IMR-90 (cell line): ENCODE measurements at regions not wholly inside any gene's neighbourhood (a gene's known extent, or its start where the extent isn't known, plus 50 kb on each side); places are given as distances from the start of the nearest gene placed in this dataset.

Experiments
- ATAC-seq: fragments of 200-7000 bp; cut with Tn5 transposase; 2 replicates; pipeline ENCODE4 v1.9.1; 2020; ENCODE audit warnings: low read depth, mild to moderate bottlenecking, moderate library complexity
- BruUV-seq: library from RNA; stranded (reverse); fragments of 400-500 nt; replicated peaks from 2 replicates; lab custom pipeline; 2021; lab: Mats Ljungman, UMichigan
- CTCF ChIA-PET: fragments of 300-600 bp; formaldehyde crosslinking; extraction: SDS; loops from one replicate; lab custom pipeline; 2021; ENCODE audit warnings: antibody characterized with exemption; lab: Yijun Ruan, JAX
- POLR2A ChIA-PET: fragments of 300-600 bp; sonication (Branson Sonifier 250); formaldehyde crosslinking; loops from one replicate; lab custom pipeline; 2022; ENCODE audit warnings: antibody characterized with exemption; ENCODE audit not compliant: unreplicated experiment; lab: Charles Lee
- DNase-seq: peaks from one replicate; pipeline ENCODE4 v3.0.0; 2013
- H2AFZ ChIP-seq: replicated peaks from 2 replicates; pipeline ENCODE3; 2013; ENCODE audit warnings: low read length, mild to moderate bottlenecking; ENCODE audit not compliant: poor library complexity
- H2AK5ac ChIP-seq: 2 replicates; pipeline ENCODE4 v1.6.1; 2013; ENCODE audit warnings: low read depth, low read length, inconsistent platforms
- H2AK9ac ChIP-seq: replicated peaks from 2 replicates; pipeline ENCODE3; 2013; ENCODE audit warnings: mild to moderate bottlenecking, low read depth, low read length, moderate library complexity; ENCODE audit not compliant: poor library complexity
- H2BK120ac ChIP-seq: 2 replicates; pipeline ENCODE4 v1.6.1; 2013; ENCODE audit warnings: low read depth, low read length, inconsistent platforms
- H2BK15ac ChIP-seq: 3 replicates; pipeline ENCODE4 v1.6.1; 2013; ENCODE audit warnings: low read depth, low read length, inconsistent platforms
- H2BK20ac ChIP-seq: 2 replicates; pipeline ENCODE4 v1.6.1; 2013; ENCODE audit warnings: low read depth, mild to moderate bottlenecking, inconsistent platforms, low read length, moderate library complexity
- H2BK5ac ChIP-seq: 2 replicates; pipeline ENCODE4 v1.6.1; 2013; ENCODE audit warnings: mild to moderate bottlenecking, low read depth, low read length, inconsistent platforms; ENCODE audit not compliant: poor library complexity, severe bottlenecking
- H3K14ac ChIP-seq: replicated peaks from 2 replicates; pipeline ENCODE4 v1.6.1; 2013; ENCODE audit warnings: low read depth, low read length, inconsistent platforms
- H3K18ac ChIP-seq: 2 replicates; pipeline ENCODE4 v1.6.1; 2013; ENCODE audit warnings: low read depth, low read length, control low read depth
- H3K23ac ChIP-seq: 2 replicates; pipeline ENCODE4 v1.6.1; 2013; ENCODE audit warnings: low read depth, low read length, inconsistent platforms
- H3K27ac ChIP-seq: 2 replicates; pipeline ENCODE4 v1.5.1; 2013; ENCODE audit warnings: mild to moderate bottlenecking, control low read depth, low read length; ENCODE audit not compliant: insufficient read depth
- H3K27me3 ChIP-seq: 2 replicates; pipeline ENCODE4 v1.6.1; 2013; ENCODE audit warnings: low read length; ENCODE audit not compliant: control insufficient read depth, insufficient read depth
- H3K36me3 ChIP-seq: 2 replicates; pipeline ENCODE4 v1.6.1; 2013; ENCODE audit warnings: low read length, mixed read lengths; ENCODE audit not compliant: control insufficient read depth, insufficient read depth
- H3K4ac ChIP-seq: 2 replicates; pipeline ENCODE4 v1.6.1; 2013; ENCODE audit warnings: low read depth, low read length, inconsistent platforms
- H3K4me1 ChIP-seq: 2 replicates; pipeline ENCODE4 v1.6.1; 2013; ENCODE audit warnings: low read length, mixed read lengths; ENCODE audit not compliant: control insufficient read depth, insufficient read depth
- H3K4me2 ChIP-seq: 2 replicates; pipeline ENCODE4 v1.6.1; 2013; ENCODE audit warnings: low read depth, mild to moderate bottlenecking, control low read depth, low read length, moderate library complexity
- H3K4me3 ChIP-seq: 2 replicates; pipeline ENCODE4 v1.5.1; 2013; ENCODE audit warnings: low read depth, mild to moderate bottlenecking, control low read depth, low read length, moderate library complexity; ENCODE audit not compliant: insufficient read depth
- H3K56ac ChIP-seq: 2 replicates; pipeline ENCODE4 v1.6.1; 2013; ENCODE audit warnings: low read length, inconsistent platforms; ENCODE audit not compliant: insufficient read depth; ENCODE audit errors: extremely low read depth
- H3K79me1 ChIP-seq, 2 experiments: 2 replicates each; pipeline ENCODE4 v1.6.1; 2013; ENCODE audit warnings: low read length in 2 of 2, inconsistent platforms in 1 of 2, low read depth in 1 of 2
- H3K9ac ChIP-seq: 2 replicates; pipeline ENCODE4 v1.6.1; 2013; ENCODE audit warnings: low read depth, low read length, control low read depth
- H3K9me1 ChIP-seq: 2 replicates; pipeline ENCODE4 v1.6.1; 2013; ENCODE audit warnings: low read length, inconsistent platforms; ENCODE audit not compliant: insufficient read depth
- H3K9me3 ChIP-seq: 2 replicates; pipeline ENCODE4 v1.6.1; 2013; ENCODE audit warnings: low read length; ENCODE audit not compliant: control insufficient read depth, insufficient read depth
- H4K20me1 ChIP-seq: 2 replicates; pipeline ENCODE4 v1.6.1; 2013; ENCODE audit warnings: low read length, inconsistent platforms; ENCODE audit not compliant: insufficient read depth
- H4K5ac ChIP-seq: 2 replicates; pipeline ENCODE4 v1.6.1; 2013; ENCODE audit warnings: mild to moderate bottlenecking, low read depth, low read length, control low read depth
- H4K8ac ChIP-seq, 2 experiments: 2 replicates each; pipeline ENCODE4 v1.6.1; 2013; ENCODE audit warnings: low read depth in 2 of 2, low read length in 2 of 2, control low read depth in 1 of 2, inconsistent platforms in 1 of 2
- H4K91ac ChIP-seq: 2 replicates; pipeline ENCODE4 v1.6.1; 2013; ENCODE audit warnings: low read depth, low read length, inconsistent platforms; ENCODE audit not compliant: insufficient read depth
- BHLHE40 ChIP-seq: fragments of 150-350 bp; IDR thresholded peaks from 2 replicates; pipeline ENCODE4 v1.6.1; 2016; ENCODE audit warnings: mild to moderate bottlenecking, low read depth, low read length
- CHD1 ChIP-seq: IDR thresholded peaks from 2 replicates; pipeline ENCODE4 v1.6.1; 2012; ENCODE audit warnings: low read depth, low read length, improper control_type of control experiment
- FOS ChIP-seq: fragments of 150-350 bp; IDR thresholded peaks from 2 replicates; pipeline ENCODE4 v1.6.1; 2016; ENCODE audit warnings: low read depth, low read length
- MXI1 ChIP-seq: IDR thresholded peaks from 2 replicates; pipeline ENCODE4 v1.6.1; 2012; ENCODE audit warnings: low read depth, mild to moderate bottlenecking, low read length, moderate library complexity, borderline replicate concordance
- NFE2L2 ChIP-seq: fragments of 150-350 bp; IDR thresholded peaks from 2 replicates; pipeline ENCODE4 v1.6.1; 2016; ENCODE audit warnings: low read depth, mild to moderate bottlenecking, low read length
- SMC3 ChIP-seq: fragments of 150-350 bp; IDR thresholded peaks from 2 replicates; pipeline ENCODE4 v1.6.1; 2016; ENCODE audit warnings: low read depth, mild to moderate bottlenecking, antibody characterized with exemption, low read length, moderate library complexity
- WGBS, 2 experiments: methylation state at CpG; one replicate each; pipeline versions ENCODE4 v1.1.5 to v1.1.7; 2013; ENCODE audit warnings: missing lambda C conversion rate in 2 of 2; ENCODE audit not compliant: insufficient read length in 1 of 2; ENCODE audit errors: extremely low coverage in 2 of 2; 5-methylcytosine and 5-hydroxymethylcytosine counted together
- dilution Hi-C: fragments of 300-500 bp; cut with HindIII; formaldehyde crosslinking; loops from one replicate; pipeline ENCODE4 v1.14.3; 2018; ENCODE audit warnings: low sequenced_read_pairs; ENCODE audit not compliant: unreplicated experiment
- in situ Hi-C: fragments of 300-500 bp; cut with MboI; formaldehyde crosslinking; loops from 3 replicates; pipeline ENCODE4 v1.14.3; 2019; ENCODE audit warnings: low sequenced_read_pairs, inconsistent platforms, mixed read lengths
- intact Hi-C: fragments of 100-400 bp; cut with micrococcal nuclease; formaldehyde crosslinking; loops from 2 replicates; pipeline ENCODE4 v1.10.0; 2022
- TF ChIP-seq, protein P1 (sequence below): fragments of 150-350 bp; IDR thresholded peaks from 2 replicates; pipeline ENCODE4 v1.6.1; 2017; ENCODE audit warnings: mild to moderate bottlenecking, antibody characterized with exemption, low read length, low read depth
- TF ChIP-seq, protein P2 (sequence below): fragments of 150-350 bp; IDR thresholded peaks from 2 replicates; pipeline ENCODE4 v1.6.1; 2016; ENCODE audit warnings: low read depth, mild to moderate bottlenecking, low read length, moderate library complexity, borderline replicate concordance

DNA sequence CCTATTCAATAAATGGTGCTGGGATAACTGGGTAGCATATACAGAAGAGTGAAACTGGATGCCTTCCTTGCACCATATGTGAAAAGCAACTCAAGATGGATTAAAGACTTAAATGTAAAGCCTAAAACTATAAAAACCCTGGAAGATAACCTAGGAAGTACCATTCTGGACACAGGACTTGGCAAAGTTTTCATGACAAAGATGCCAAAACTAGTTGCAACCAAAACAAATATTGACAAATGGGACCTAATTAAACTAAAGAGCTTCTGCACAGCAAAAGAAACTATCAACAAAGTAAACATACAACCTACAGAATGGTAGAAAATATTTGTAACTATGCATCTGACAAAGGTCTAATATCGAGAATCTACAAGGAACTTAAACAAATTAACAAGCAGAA is 129.1 kb upstream of the CTBP2 start:
- H3K4me1 ChIP-seq = no peaks in the 10 kb centered on the region
- intact Hi-C loops (no loop called here), in situ Hi-C loops (no loop called here), dilution Hi-C loops (no loop called here)
- no peak overlapping the region for H3K56ac ChIP-seq
- no TSS peak for BruUV-seq
- ChIA-PET CTCF (no interaction called here), POLR2A (no interaction called here)
- H3K27ac ChIP-seq = no peak overlapping the region
- no peak for ATAC-seq
- H3K4me3 ChIP-seq = no peak overlapping the region
- TF ChIP-seq, protein P1, sequence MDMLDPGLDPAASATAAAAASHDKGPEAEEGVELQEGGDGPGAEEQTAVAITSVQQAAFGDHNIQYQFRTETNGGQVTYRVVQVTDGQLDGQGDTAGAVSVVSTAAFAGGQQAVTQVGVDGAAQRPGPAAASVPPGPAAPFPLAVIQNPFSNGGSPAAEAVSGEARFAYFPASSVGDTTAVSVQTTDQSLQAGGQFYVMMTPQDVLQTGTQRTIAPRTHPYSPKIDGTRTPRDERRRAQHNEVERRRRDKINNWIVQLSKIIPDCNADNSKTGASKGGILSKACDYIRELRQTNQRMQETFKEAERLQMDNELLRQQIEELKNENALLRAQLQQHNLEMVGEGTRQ = no peak
- no peak for TF ChIP-seq BHLHE40
- TF ChIP-seq NFE2L2 = no peak
- TF ChIP-seq MXI1 = no peak
- TF ChIP-seq FOS = no peak
- no peak for TF ChIP-seq SMC3
- TF ChIP-seq CHD1 = no peak
- TF ChIP-seq, protein P2, sequence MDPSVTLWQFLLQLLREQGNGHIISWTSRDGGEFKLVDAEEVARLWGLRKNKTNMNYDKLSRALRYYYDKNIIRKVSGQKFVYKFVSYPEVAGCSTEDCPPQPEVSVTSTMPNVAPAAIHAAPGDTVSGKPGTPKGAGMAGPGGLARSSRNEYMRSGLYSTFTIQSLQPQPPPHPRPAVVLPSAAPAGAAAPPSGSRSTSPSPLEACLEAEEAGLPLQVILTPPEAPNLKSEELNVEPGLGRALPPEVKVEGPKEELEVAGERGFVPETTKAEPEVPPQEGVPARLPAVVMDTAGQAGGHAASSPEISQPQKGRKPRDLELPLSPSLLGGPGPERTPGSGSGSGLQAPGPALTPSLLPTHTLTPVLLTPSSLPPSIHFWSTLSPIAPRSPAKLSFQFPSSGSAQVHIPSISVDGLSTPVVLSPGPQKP = no peak
- H2BK120ac ChIP-seq = no peak overlapping the region
- H3K4me2 ChIP-seq = no peak overlapping the region
- no peak overlapping the region for H3K23ac ChIP-seq
- no peak overlapping the region for H2BK20ac ChIP-seq
- H3K4ac ChIP-seq = no peak overlapping the region
- H2BK15ac ChIP-seq = no peak overlapping the region
- H3K9me3 ChIP-seq = no peaks in the 10 kb centered on the region
- H3K27me3 ChIP-seq = peaks cover 12% of the 10 kb centered on the region
- no peak overlapping the region for H3K18ac ChIP-seq
- no peak overlapping the region for H4K91ac ChIP-seq
- no CpG with 5 or more reads among the region's 1 CpG for WGBS, 2 experiments
- no peak overlapping the region for H4K5ac ChIP-seq
- H3K36me3 ChIP-seq = no peaks in the 10 kb centered on the region
- H2BK5ac ChIP-seq = no peak overlapping the region
- no peak overlapping the region for H2AK5ac ChIP-seq
- H4K8ac ChIP-seq = no peak overlapping the region
- no peak overlapping the region for H3K9ac ChIP-seq
- H3K9me1 ChIP-seq = no peaks in the 10 kb centered on the region
- H3K14ac ChIP-seq = no peak overlapping the region
- H4K20me1 ChIP-seq = no peaks in the 10 kb centered on the region
- no peak overlapping the region for H2AK9ac ChIP-seq
- H3K79me1 ChIP-seq = no peaks in the 10 kb centered on the region
- no peak overlapping the region for H2AFZ ChIP-seq
- no peak for DNase-seq
